GM23248 (cell line): ENCODE measurements at regions not wholly inside any gene's neighbourhood (a gene's known extent, or its start where the extent isn't known, plus 50 kb on each side); places are given as distances from the start of the nearest gene placed in this dataset.

Experiments used
- DNase-seq: peaks from one replicate; pipeline ENCODE4 v3.0.0-alpha.2; 2015
- H2AFZ ChIP-seq: fragments of 200-600 bp; sonication (generic); 2 replicates; pipeline ENCODE4 v1.6.1; 2016; ENCODE audit warnings: antibody characterized with exemption
- H3F3A ChIP-seq: fragments of 200-600 bp; sonication (generic); 2 replicates; pipeline ENCODE4 v1.6.1; 2016; ENCODE audit warnings: mild to moderate bottlenecking, antibody characterized with exemption, mixed run types; ENCODE audit not compliant: insufficient read depth
- H3K27ac ChIP-seq: fragments of 200-600 bp; sonication (generic); 2 replicates; pipeline ENCODE4 v1.5.1; 2016; ENCODE audit warnings: mild to moderate bottlenecking
- H3K27me3 ChIP-seq: fragments of 200-600 bp; sonication (generic); replicated peaks from 2 replicates; pipeline ENCODE4 v1.6.1; 2016; ENCODE audit warnings: mild to moderate bottlenecking; ENCODE audit not compliant: insufficient read depth
- H3K36me3 ChIP-seq: fragments of 200-600 bp; sonication (generic); 2 replicates; pipeline ENCODE4 v1.6.1; 2016; ENCODE audit warnings: low read depth, mild to moderate bottlenecking
- H3K4me1 ChIP-seq: fragments of 200-600 bp; sonication (generic); 2 replicates; pipeline ENCODE4 v1.6.1; 2016; ENCODE audit warnings: mild to moderate bottlenecking; ENCODE audit not compliant: insufficient read depth
- H3K4me2 ChIP-seq: fragments of 200-600 bp; sonication (generic); one replicate; pipeline ENCODE4 v1.6.1; 2016; ENCODE audit warnings: mild to moderate bottlenecking; ENCODE audit not compliant: unreplicated experiment
- H3K4me3 ChIP-seq: fragments of 200-600 bp; sonication (generic); 2 replicates; pipeline ENCODE4 v1.5.1; 2016; ENCODE audit warnings: mild to moderate bottlenecking
- H3K79me2 ChIP-seq: fragments of 200-600 bp; sonication (generic); 2 replicates; pipeline ENCODE4 v1.6.1; 2016; ENCODE audit warnings: mild to moderate bottlenecking; ENCODE audit not compliant: insufficient read depth
- H3K9ac ChIP-seq: fragments of 200-600 bp; sonication (generic); 2 replicates; pipeline ENCODE4 v1.6.1; 2016; ENCODE audit warnings: mild to moderate bottlenecking
- H3K9me2 ChIP-seq: fragments of 200-600 bp; sonication (generic); 2 replicates; pipeline ENCODE4 v1.6.1; 2016; ENCODE audit warnings: mixed run types, mild to moderate bottlenecking, moderate library complexity; ENCODE audit not compliant: insufficient read depth
- H3K9me3 ChIP-seq: fragments of 200-600 bp; sonication (generic); one replicate; pipeline ENCODE4 v1.6.1; 2017; ENCODE audit warnings: low read depth
- H4K20me1 ChIP-seq: fragments of 200-600 bp; sonication (generic); 2 replicates; pipeline ENCODE4 v1.6.0; 2016; ENCODE audit not compliant: insufficient read depth
- EZH2 ChIP-seq: fragments of 200-600 bp; sonication (generic); IDR thresholded peaks from 2 replicates; pipeline ENCODE4 v1.6.1; 2018; ENCODE audit warnings: antibody characterized with exemption, mild to moderate bottlenecking; ENCODE audit not compliant: insufficient read depth, poor library complexity, severe bottlenecking
- EZH2phosphoT487 ChIP-seq: fragments of 200-600 bp; sonication (generic); IDR thresholded peaks from 2 replicates; pipeline ENCODE4 v1.6.1; 2018; ENCODE audit warnings: antibody characterized with exemption, moderate library complexity, mild to moderate bottlenecking, low read depth; ENCODE audit not compliant: insufficient read depth
- WGBS, 2 experiments: methylation state at CpG; one replicate each; pipeline ENCODE4 v1.1.6; 2015 to 2017; ENCODE audit warnings: low lambda C conversion rate in 2 of 2, low coverage in 1 of 2; ENCODE audit errors: missing lambda C conversion rate in 2 of 2; 5-methylcytosine and 5-hydroxymethylcytosine counted together
- in situ Hi-C: fragments of 300-500 bp; cut with MboI; formaldehyde crosslinking; loops from 2 replicates; pipeline ENCODE4 v1.15.0; 2020

DNA sequence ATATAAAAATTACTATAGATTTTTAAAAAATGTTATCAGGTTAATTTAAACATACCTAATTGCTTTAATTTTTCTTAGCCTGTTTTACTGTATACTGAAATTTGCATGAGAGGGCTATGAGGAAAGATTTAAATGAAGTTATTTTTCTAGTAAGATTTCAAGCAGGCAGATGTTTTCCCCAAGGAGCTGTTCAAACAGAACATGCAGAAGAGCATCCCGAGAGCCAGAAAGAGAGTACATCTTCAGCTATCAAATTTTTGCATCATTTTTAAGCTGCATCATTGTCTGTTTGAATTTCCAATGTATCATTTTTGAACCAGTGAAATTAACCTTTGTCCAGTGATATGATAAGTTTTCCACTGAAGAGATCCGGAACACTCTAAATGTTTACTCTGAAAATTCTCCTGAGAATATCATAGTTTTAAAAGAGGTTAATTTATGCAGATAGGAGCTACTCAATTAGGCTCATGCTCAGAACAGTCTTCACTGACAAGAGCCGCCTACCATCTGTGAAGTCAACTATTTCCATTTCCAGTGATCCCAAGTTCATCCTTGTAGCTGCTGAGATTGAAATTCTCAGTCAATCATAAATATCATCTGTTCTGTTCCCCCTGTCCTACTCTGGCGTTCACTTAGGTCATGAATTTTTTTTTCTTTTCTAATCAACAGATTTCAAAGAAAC, 467.7 kb upstream of the NBEA start:
- H3K36me3 ChIP-seq: no peaks in the 10 kb centered on the region
- no peak overlapping the region for H3K4me3 ChIP-seq
- H3K9ac ChIP-seq: no peak overlapping the region
- H4K20me1 ChIP-seq: no peaks in the 10 kb centered on the region
- no peak overlapping the region for H2AFZ ChIP-seq
- no peaks in the 10 kb centered on the region for H3F3A ChIP-seq
- H3K79me2 ChIP-seq: no peaks in the 10 kb centered on the region
- in situ Hi-C loops: no loop called here
- DNase-seq: no peak
- H3K27ac ChIP-seq: no peak overlapping the region
- 45 to 55% methylated on average over 4 of the region's 4 CpGs for WGBS, 2 experiments
- no peaks in the 10 kb centered on the region for H3K27me3 ChIP-seq
- H3K9me2 ChIP-seq: no peaks in the 10 kb centered on the region
- no peaks in the 10 kb centered on the region for H3K4me1 ChIP-seq
- TF ChIP-seq EZH2: no peak
- TF ChIP-seq EZH2phosphoT487: no peak
- no peak overlapping the region for H3K4me2 ChIP-seq
- no peaks in the 10 kb centered on the region for H3K9me3 ChIP-seq

DNA sequence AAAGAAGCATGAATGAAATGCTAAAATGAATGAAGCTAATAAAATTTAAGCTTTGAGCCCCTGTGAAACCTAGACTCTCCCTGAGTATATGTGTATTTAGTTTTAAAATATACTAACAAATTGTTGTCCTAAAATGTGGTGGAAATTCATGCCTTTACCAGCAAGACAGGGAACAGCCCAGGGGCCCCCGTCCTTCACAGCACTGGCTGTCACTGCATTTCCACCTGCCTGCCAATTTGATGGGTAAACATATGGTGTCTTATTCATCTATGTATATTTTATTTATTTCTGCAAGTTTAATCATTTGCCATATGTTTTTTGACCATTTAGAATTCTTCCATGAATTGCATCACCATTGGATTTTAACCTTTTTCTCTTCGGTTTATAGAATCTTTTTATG, 463.7 kb upstream of the NBEA start:
- Histone ChIP-seq H3K9me3 (no peaks in the 10 kb centered on the region), H3K27ac (no peak overlapping the region), H3K9ac (no peak overlapping the region), H3K4me2 (no peak overlapping the region), H2AFZ (no peak overlapping the region), H3K79me2 (no peaks in the 10 kb centered on the region), H3K4me3 (no peak overlapping the region), H3F3A (no peaks in the 10 kb centered on the region), H4K20me1 (no peaks in the 10 kb centered on the region), H3K27me3 (no peaks in the 10 kb centered on the region), H3K9me2 (no peaks in the 10 kb centered on the region), H3K36me3 (no peaks in the 10 kb centered on the region), H3K4me1 (no peaks in the 10 kb centered on the region)
- no peak for DNase-seq
- TF ChIP-seq EZH2phosphoT487 (no peak), EZH2 (no peak)
- WGBS, 2 experiments: 32 to 33% methylated on average over 2 of the region's 2 CpGs
- in situ Hi-C loops: no loop called here

DNA sequence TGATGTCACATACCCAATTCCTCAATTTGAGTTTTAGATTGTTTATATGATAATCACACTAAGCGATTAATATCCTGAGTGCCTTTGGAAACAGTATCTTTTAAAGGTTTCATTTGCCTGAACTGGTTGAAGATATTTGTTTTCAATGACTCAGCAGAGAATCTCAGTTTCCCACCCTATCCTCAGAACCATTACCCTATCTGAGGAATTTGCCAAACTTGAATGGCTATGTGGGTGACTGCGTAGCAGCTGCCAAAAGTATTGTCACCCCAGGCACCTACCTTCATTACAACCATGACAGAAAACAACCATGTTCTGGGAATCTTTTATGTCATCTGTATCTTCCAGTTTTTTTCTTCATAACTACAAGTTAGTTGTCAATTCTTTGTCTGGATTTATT, 440.1 kb upstream of the NBEA start:
- no peak for TF ChIP-seq EZH2
- no peak for TF ChIP-seq EZH2phosphoT487
- H4K20me1 ChIP-seq: no peaks in the 10 kb centered on the region
- no peak overlapping the region for H3K4me2 ChIP-seq
- H3K27me3 ChIP-seq: no peaks in the 10 kb centered on the region
- DNase-seq: no peak
- WGBS, 2 experiments: 63 to 69% methylated on average over 2 of the region's 2 CpGs
- no peaks in the 10 kb centered on the region for H3K9me2 ChIP-seq
- no peak overlapping the region for H3K27ac ChIP-seq
- H3K9ac ChIP-seq: no peak overlapping the region
- in situ Hi-C loops: no loop called here
- no peaks in the 10 kb centered on the region for H3K4me1 ChIP-seq
- no peaks in the 10 kb centered on the region for H3K36me3 ChIP-seq
- no peak overlapping the region for H2AFZ ChIP-seq
- no peak overlapping the region for H3K4me3 ChIP-seq
- H3K9me3 ChIP-seq: no peaks in the 10 kb centered on the region
- H3F3A ChIP-seq: no peaks in the 10 kb centered on the region
- no peaks in the 10 kb centered on the region for H3K79me2 ChIP-seq

DNA sequence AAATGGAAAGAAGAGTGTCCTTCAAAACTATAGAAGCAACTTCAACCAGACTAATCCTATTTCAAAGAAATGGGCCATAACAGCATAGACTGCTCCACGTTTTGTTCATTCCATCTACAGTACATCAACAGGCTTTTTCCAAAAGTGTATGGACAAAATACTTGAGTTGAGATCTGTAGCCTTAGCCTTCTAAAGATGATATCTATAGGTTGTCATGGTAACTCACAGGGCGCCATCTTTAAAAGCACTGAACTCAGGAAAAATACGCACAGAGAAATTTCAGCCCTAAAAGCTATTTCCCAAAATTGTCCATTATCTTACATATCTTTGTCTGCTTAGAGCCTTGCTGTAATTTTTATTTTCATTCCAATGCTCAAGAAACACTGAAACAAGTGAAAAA, 439.4 kb upstream of the NBEA start:
- TF ChIP-seq EZH2phosphoT487 (no peak), EZH2 (no peak)

DNA sequence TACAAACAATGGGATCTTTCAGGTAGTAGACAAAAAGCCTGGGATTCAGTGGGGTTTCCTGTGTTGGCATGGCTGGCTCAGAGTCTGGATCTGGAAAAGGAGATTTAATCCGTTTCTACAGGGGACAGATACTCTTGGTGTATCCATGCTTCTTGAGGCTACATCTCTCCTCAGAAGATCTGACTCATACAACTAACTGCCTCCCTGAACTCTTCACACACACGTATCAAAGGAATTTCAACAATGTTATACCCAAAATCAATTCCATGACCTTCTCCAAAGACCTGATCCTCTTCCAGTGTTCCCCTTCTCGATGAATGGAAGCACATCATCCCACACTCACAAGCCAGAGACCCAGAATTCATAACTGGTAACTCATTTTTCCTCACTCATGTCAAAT, 435.3 kb upstream of the NBEA start:
- H2AFZ ChIP-seq: no peak overlapping the region
- TF ChIP-seq EZH2phosphoT487: no peak
- H3K27me3 ChIP-seq: no peaks in the 10 kb centered on the region
- H3K9me2 ChIP-seq: no peaks in the 10 kb centered on the region
- H3K4me3 ChIP-seq: no peak overlapping the region
- 28 to 35% methylated on average over 3 of the region's 3 CpGs for WGBS, 2 experiments
- no peak overlapping the region for H3K27ac ChIP-seq
- H3K79me2 ChIP-seq: no peaks in the 10 kb centered on the region
- H3F3A ChIP-seq: no peaks in the 10 kb centered on the region
- peak; percentile 5 for DNase-seq
- no peaks in the 10 kb centered on the region for H4K20me1 ChIP-seq
- no peak overlapping the region for H3K9ac ChIP-seq
- H3K36me3 ChIP-seq: no peaks in the 10 kb centered on the region
- H3K4me1 ChIP-seq: no peaks in the 10 kb centered on the region
- no peak overlapping the region for H3K4me2 ChIP-seq
- no peaks in the 10 kb centered on the region for H3K9me3 ChIP-seq
- in situ Hi-C loops: no loop called here

More for the DNA sequence above, 439.4 kb upstream of the NBEA start:
- no peak overlapping the region for H3K4me3 ChIP-seq
- no peak overlapping the region for H3K9ac ChIP-seq
- H2AFZ ChIP-seq: no peak overlapping the region
- no peak overlapping the region for H3K4me2 ChIP-seq
- no peaks in the 10 kb centered on the region for H3K4me1 ChIP-seq
- H3K9me2 ChIP-seq: no peaks in the 10 kb centered on the region
- no peaks in the 10 kb centered on the region for H4K20me1 ChIP-seq
- no peaks in the 10 kb centered on the region for H3K36me3 ChIP-seq
- no peaks in the 10 kb centered on the region for H3K9me3 ChIP-seq
- no peak overlapping the region for H3K27ac ChIP-seq
- in situ Hi-C loops: no loop called here
- H3K79me2 ChIP-seq: no peaks in the 10 kb centered on the region
- DNase-seq: no peak
- no peaks in the 10 kb centered on the region for H3F3A ChIP-seq
- 67 to 69% methylated on average over 3 of the region's 3 CpGs for WGBS, 2 experiments
- H3K27me3 ChIP-seq: no peaks in the 10 kb centered on the region
